Transverse colon (tissue), 4 donors: ENCODE measurements at regions not wholly inside any gene's neighbourhood (a gene's known extent, or its start where the extent isn't known, plus 50 kb on each side); places are given as distances from the start of the nearest gene placed in this dataset.

ENCODE experiments used
- EP300 ChIP-seq: sonication (generic); formaldehyde crosslinking; IDR thresholded peaks from one replicate; pipeline ENCODE4 v1.6.1; 2017; ENCODE audit warnings: antibody characterized with exemption, low read depth
- POLR2A ChIP-seq: fragments of 450-650 bp; IDR thresholded peaks from one replicate; pipeline ENCODE4 v1.6.1; 2016; ENCODE audit warnings: antibody characterized with exemption, mild to moderate bottlenecking, moderate library complexity
- POLR2AphosphoS5 ChIP-seq, 3 donors: sonication (generic); formaldehyde crosslinking; IDR thresholded peaks; one replicate each; pipeline ENCODE4 v1.6.1; 2016; ENCODE audit warnings: antibody characterized with exemption in 3 of 3
- TF ChIP-seq, protein P1 (sequence below), 5 experiments: fragments of 200-600 bp in 3 of 5; fragments of 450-650 bp in 2 of 5; sonication (generic) in 3 of 5; IDR thresholded peaks; 1 replicate in 2 of 5; 2 replicates in 3 of 5; pipeline ENCODE4 v1.5.1; 2016 to 2017; ENCODE audit warnings: antibody characterized with exemption in 5 of 5, inconsistent platforms in 3 of 5, mild to moderate bottlenecking in 2 of 5, moderate library complexity in 1 of 5

GRCh38 chr3:112744825-112745566, 101.7 kb downstream of the CD200R1L start:
- no peak for TF ChIP-seq POLR2AphosphoS5 (IDR thresholded peaks at IDR 0.05)
- no peak for TF ChIP-seq EP300
- TF ChIP-seq, protein P1, sequence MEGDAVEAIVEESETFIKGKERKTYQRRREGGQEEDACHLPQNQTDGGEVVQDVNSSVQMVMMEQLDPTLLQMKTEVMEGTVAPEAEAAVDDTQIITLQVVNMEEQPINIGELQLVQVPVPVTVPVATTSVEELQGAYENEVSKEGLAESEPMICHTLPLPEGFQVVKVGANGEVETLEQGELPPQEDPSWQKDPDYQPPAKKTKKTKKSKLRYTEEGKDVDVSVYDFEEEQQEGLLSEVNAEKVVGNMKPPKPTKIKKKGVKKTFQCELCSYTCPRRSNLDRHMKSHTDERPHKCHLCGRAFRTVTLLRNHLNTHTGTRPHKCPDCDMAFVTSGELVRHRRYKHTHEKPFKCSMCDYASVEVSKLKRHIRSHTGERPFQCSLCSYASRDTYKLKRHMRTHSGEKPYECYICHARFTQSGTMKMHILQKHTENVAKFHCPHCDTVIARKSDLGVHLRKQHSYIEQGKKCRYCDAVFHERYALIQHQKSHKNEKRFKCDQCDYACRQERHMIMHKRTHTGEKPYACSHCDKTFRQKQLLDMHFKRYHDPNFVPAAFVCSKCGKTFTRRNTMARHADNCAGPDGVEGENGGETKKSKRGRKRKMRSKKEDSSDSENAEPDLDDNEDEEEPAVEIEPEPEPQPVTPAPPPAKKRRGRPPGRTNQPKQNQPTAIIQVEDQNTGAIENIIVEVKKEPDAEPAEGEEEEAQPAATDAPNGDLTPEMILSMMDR (IDR thresholded peaks at IDR 0.05), result no peak
- TF ChIP-seq POLR2A, result no peak
